GM18511 (cell line): ENCODE measurements at regions not wholly inside any gene's neighbourhood (a gene's known extent, or its start where the extent isn't known, plus 50 kb on each side); places are given as distances from the start of the nearest gene placed in this dataset.
"Not testable (repeated sequence)": the region's sequence is repeated elsewhere in the genome, so short reads cannot be mapped to it uniquely, and the experiment has no call there.

Source experiments
- ATAC-seq: cut with Tn5 transposase; IDR thresholded peaks from one replicate; pipeline ENCODE4 v1.9.1; 2021; ENCODE audit warnings: mild to moderate bottlenecking, moderate library complexity; ENCODE audit not compliant: unreplicated experiment

DNA sequence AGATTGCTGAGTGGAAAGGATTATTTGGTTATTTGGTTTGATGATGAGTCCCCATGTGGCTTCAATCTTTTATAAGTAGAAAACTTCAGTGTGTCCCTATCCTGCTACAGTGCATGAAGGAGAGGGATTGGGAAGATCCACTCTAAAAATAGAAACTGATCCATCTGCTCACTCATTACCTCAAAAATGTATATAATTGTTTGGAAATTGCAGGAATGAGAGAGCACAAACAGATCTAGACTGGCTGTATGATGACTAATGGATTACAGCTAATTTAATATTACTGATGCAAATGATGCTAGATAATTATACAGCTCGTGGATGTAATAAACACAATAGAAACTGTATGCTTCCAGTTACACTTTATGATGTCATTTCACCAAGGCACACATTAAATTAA is 625.3 kb upstream of the PRR20A start:
- no peak for ATAC-seq

DNA sequence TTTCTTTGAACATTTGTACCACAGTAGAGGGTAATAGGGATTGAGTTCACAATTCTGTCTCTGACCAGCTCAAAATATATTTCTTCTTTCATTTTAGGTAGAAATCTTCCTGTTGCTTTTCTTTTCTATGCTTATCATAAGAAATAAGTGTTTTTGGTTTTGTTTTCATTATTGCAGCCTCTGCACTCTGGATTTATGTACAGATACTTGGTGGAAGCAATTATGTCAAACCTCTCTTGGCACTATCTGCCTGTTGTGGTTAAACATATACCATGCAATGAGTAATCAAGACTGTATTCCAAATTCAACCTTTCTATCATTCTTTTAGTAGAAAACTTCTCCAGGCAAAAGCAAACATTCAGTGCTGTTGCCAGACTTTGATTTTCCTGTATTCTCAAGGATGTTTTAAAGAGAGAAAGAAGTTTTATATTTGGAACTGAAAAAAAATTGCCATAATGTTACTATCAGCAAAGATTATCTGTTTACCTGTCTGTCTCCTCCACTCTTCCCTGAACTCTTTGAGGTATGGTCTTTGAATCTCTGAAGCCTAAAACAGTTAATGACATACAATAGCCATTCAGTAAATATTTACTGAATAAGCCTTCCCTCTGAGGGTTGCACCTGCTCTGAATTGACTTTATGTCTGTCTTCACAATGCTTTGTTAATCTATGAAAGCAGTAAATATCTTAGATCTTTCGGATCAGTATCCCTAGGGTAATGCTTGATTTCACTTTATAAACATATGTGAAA is 612.5 kb upstream of the PRR20A start:
- ATAC-seq, result no peak

DNA sequence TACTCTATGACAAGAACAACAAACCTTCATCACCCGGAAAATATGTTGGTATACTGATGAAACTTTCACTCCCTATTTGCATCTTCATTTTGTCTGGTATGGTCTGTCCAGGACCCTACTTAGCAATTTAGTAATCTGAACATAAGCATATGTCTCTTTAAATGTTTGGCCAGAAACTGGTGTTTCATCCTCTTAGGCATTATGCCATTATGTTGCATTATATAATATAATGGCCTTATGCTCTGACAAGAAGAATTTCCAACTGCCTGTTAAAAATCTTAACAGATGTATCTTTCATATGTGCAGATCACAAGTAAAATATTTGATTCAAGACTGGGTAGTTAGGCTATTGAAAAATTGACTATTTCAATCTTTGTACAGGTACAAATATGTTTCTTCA is 610.6 kb upstream of the PRR20A start:
- no peak for ATAC-seq

DNA sequence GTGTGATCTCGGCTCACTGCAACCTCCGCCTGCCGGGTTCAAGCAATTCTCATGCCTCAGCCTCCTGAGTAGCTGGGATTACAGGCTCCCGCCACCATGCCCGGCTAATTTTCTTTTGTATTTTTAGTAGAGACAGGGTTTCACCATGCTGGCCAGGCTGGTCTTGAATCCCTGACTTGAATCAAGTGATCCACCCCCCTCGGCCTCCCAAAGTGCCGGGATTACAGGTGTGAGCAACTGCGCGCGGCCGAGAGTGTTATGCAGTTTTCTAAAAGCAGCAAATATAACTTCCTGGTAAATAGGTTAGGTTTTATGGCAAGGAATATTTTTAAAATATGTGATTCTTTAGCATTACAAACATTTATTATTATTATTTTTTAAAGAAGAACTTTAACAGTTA is 592.8 kb upstream of the PRR20A start:
- ATAC-seq, result not testable (repeated sequence)

DNA sequence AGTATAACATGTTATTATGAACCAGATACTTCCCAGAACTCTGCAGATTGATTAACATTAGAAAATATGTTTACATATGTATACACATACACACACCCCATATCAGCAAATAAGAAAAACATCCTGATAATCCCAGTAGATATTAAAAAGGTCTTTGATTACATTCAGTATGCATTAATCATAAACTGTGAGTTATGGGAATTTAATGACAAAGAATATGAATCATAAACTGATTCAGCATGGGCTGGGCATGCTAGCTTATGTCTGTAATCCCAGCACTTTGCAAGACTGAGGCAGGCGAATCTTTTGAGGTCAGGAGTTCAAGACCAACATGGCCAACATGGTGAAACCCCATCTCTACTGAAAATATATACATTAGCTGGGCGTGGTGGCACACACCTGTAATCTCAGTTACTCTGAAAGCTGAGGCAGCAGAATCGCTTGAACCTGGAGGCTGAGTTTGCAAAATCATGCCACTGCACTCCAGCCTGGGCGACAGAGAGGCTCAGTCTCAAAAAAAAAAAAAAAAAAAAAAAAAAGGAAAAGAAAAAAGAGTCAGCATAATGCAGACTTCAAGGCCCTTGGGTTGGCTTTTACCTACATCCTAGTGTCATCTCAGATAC is 581.9 kb upstream of the PRR20A start:
- ATAC-seq, result no peak

DNA sequence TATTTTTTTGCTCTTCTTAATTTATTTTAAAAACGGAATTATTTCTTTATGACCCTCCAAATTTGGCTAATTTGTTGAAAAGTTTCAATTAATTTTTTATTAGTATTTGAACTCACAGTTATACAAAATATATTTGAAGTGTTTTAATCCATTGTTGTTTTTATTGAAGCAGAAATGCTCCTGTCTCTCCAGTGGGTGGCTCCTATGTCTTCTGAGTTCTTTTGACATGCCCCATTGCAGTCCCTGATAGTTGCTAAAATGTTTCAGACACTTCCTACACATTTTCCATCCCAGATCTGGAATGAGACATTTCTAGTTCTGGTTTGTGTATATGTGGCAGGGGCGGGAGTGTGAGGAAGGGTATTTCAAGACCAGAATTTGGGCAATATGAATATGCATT is 579.4 kb upstream of the PRR20A start:
- no peak for ATAC-seq

DNA sequence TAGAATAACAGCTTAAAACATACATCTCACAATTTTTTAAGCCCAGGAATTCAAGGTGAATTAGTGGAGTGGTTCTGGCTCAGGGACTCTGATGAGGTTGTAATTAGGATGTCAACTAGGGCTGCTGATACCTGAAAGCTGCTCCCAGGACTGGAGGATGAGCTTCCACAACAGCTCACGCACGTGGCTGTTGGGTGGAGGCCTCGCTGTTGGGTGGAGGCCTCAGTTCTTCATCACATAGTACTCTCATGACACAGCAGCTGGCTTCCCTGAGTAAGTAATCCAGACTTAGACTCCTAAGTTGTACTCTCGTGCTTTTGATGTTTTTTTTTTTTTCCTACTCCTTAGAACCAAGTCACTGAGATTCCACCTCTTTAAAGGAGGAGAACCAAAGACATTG is 577.1 kb upstream of the PRR20A start:
- ATAC-seq, result no peak

DNA sequence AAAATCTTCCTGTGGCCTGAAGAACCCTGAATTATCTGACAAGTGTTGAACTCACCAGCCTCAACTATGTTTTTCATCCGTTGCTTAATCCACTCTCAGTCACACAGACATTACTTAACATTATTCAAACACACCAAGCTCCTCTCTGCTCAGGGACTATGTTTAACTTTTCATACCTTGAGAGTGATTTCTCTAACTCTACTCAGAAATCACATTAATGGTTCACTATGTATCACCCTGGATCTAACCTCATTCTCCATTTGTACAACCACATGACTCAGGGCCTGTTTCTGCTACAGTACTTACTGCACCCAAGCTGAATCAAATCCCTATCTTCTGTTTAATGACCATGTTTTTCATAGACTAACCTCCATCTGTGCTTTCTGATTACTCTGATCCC is 553.7 kb upstream of the PRR20A start:
- ATAC-seq, result no peak

DNA sequence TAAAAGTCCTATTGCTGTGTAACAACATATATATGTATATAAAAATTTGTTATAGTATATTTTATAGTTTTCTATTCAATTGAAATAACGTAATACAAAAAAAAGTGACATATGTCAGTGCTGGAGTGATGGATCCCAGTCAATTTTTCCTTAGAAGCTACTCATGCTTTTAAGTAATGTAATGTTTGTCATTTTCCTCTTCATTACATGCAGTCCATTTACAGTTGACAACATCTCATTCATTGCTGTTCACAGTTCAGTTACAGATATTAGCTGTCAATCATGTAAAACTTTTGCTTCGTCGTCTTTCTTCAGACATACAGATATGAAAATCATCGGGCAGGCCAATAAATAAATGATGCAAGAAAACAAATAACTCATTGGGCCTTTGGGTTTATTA is 525.1 kb upstream of the PRR20A start:
- ATAC-seq, result no peak

DNA sequence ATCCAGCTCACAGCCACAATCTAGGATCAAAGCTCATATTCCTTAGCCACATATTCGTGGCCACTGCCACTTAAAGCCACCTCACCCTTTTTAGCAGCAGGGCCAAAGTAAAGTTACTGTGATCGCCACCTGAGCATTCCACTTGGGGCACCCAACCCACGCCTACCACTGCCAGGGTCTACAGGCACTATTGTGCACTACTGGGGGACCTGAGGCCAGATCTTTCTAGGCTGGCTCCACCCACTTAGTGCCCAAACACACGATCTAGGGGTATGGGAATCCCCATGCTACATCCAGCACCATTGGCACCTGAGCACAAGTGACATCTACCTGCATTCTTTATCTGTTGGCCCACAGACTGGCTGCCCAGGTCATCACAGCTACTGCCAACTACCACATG is 517.9 kb upstream of the PRR20A start:
- ATAC-seq, result no peak

DNA sequence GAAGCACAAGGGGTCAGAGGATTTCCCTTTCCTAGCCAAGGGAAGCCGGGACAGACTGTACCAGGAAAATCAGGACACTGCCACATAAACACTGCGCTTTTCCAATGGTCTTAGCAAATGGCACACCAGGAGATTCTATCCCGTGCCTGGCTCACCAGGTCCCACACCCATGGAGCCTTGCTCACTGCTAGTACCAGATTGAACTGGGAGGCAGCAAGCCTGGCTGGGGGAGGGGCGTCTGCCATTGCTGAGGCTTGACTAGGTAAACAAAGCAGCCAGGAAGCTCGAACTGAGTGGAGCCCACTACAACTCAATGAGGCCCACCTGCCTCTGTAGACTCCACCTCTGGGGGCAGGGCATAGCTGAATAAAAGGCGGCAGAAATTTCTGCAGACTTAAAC is 511.8 kb upstream of the PRR20A start:
- not testable (repeated sequence) for ATAC-seq

DNA sequence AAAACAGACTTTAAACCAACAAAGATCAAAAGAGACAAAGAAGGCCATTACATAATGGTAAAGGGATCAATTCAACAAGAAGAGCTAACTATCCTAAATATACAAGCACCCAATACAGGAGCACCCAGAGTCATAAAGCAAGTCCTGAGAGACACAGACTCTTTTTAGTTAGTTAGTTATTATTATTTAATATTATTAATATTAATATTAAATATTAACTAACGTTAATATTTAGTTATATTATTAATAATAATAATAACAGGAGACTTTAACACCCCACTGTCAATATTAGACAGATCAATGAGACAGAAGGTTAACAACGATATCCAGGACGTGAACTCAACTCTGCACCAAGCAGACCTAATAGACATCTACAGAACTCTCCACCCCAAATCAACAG is 509.7 kb upstream of the PRR20A start:
- ATAC-seq, result not testable (repeated sequence)

DNA sequence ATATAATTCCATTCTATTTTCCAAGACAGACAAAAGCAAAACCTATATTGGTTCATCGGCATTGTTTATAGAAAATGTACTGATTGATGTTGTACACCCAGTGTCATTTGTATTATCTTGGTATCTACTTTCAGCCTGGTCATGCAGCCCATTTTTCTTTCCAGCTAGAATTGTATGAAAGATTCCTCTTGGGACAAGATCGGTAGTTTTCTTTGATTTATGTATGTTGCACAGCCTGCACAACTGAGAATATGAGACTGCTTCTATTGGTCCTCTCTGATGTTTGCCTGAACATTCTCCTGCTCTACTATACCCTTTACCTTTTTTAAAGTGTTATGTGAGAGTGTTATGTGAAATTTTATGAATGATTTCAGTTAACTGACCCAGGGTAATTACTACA is 487.7 kb upstream of the PRR20A start:
- ATAC-seq, result no peak

DNA sequence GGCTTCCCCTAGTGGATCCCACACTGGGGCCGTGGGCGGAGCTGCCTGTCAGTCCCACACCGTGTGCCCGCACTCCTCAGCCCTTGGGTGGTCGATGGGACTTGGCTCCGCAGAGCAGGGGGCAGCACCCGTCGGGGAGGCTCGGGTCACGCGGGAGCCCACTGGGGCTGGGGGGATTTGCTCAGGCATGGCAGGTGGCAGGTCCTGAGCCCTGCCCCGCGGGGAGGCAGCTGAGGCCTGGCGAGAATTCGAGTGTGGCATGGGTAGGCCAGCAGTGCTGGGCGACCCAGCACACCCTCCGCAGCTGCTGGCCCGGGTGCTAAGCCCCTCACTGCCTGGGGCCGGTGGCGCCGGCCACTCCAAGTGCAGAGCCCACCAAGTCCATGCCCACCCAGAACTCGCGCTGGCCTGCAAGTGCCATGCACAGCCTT is 481.7 kb upstream of the PRR20A start:
- no peak for ATAC-seq

DNA sequence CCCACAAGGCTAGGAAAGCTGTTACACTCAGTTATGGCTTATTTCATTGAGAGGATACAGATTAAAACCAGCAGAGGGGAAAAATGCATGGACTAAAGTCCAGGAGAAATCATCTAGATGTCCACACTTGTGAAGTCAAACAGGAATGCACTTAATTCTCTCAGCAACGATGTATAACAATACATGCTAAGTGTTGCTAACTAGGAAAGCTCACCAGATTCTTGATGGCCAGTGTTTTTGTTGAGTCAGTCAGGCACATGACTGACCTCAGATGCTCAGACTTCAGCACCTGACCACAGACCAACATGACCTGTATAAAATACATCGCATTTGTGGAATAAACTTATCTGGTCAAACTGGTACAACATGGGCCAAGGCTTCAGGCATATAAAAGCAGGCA is 470.2 kb upstream of the PRR20A start:
- ATAC-seq, result no peak

DNA sequence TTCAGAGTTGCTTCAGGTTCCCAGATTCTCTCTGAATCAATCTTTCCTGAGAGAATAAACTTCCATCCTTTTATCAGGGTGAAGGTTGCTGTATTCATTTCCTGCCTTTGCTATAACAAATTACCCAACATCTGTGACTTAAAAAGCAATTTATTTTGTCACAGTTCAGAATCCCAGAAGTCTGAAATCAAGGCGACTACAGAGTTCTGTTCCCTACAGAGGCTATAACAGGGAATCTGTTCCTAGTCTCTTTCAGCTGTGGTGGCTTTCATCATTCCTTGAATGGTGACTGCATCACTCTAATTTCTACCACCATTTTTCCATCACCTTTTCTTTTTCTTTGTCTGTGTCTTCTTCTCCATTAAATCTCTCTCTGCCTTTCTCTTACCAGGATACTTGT is 459.3 kb upstream of the PRR20A start:
- no peak for ATAC-seq

DNA sequence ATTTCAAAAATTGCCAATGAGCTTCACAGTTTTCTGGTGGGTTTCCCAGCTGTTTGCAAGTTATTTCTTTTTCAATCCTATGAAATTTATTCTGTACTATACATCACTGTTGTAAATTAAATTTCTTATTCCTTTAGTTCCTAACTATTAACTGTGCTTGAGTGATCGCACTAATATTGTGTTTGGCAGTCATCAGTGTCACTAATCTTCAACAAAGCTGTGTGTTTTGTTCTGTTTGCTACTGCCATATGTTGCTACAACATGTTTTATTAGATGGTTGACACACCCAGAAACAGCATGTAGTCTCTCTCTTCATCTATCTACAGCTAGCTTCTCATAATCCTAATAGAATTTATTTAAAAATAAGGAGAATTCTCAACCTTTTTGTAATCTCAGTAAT is 453.6 kb upstream of the PRR20A start:
- ATAC-seq, result no peak

DNA sequence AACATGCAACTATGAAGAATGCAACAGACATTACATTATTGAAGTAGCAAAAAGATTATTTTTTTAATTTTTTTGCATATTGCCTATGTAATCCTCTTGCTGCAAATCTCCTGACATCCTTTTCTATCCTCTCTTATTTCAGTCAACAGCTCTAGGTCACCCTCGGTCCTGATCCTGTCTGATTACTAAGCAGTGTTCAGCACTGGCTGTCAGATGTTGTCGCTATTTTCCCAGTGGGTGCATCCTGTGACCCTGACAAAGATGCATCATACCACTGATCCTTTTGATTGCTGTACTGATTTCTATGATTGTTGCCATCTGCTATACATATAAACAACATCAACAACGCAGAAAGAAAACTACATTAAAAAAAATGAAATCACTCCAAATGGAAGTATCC is 443.7 kb upstream of the PRR20A start:
- no peak for ATAC-seq

DNA sequence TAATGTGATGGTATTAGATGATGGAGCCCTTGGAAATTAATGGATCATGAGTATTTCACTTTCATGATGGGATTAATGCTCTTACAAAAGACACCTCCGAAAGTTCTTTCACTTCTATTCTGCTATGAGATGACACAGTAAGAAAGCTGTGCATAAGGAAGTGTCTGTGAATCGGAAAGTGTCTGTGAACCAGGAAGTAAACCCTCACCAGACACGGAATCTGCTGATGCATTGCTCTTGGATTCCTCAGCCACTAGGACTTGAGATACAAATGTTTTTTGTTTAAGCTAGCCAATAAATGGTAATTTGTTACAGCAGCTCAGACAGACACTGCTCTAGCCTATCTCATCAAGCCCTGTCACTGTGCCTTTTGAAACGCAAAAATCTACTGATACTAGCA is 440.4 kb upstream of the PRR20A start:
- ATAC-seq, result no peak

DNA sequence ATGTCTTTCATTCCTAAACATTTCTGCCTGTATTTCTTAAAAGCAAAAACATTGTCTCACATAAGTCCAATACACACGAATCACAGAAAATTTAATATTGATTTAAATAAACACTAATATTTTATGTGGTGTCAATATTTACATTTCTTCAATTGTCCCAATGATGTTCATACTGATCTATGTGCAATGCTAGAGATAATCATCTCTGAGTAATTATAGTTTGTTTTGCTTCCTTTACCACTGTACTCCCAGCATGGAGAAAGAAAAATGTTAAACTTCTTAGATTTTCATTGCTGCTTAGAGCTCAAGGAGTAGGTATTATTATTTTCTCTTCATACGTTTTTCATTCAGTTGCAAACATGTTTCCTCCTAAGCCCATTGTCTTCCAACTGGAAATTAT is 434.2 kb upstream of the PRR20A start:
- ATAC-seq, result no peak

DNA sequence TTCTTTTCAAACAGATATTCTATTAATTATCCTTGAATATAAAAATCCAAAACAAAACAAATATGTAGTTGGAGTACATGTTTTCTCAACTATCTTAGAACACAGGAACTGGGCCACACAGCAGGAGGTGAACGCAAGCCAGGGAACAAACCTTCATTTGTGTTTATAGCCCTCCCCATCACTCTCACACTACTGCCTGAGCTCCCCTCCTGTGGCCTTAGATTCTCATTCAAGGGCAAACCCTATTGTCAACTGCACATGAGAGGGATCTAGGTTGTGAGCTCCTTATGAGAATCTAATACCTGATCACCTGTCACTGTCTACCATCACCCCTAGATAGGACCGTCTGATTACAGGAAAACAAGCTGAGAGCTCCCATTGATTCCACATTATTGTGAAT is 427.1 kb upstream of the PRR20A start:
- ATAC-seq, result no peak

DNA sequence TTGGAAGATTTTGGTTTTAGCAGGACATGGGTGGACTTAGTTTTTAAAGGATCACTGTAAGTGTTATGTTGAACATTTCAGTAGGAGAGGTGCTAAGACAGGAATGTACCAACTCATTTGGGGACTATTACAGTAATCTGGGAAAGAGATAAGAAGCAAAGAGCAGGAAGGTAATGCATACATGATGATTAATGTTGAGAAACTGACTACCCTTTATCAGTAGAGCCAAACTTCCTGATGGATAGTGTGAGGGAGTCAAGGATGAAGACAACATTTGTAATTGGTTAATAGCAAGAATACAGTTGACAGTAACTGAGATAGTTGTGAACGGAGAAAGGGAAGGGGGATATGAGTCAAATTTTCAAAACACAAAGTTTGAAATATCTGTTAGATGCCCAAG is 421.9 kb upstream of the PRR20A start:
- ATAC-seq, result no peak

DNA sequence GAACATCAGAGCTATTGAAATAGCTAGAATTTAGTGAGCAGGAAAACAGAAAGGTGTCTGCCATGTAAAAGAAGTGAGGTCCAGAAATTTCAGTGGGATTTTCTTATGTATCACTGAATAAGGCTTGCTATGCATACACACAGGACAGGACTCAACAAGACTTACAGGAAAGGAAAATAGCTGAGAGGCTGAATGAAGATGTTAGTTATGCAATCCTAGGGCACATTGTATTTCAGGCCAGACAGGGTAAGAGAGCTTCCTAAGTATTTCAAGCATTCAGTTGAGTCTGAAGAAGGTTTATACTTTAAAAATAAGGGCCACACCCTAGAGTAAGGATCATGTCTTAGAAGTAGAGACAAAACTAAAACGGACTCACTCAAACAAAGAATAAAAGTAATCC is 419.9 kb upstream of the PRR20A start:
- ATAC-seq, result no peak
